Panc1 (cell line): ENCODE measurements at regions not wholly inside any gene's neighbourhood (a gene's known extent, or its start where the extent isn't known, plus 50 kb on each side); places are given as distances from the start of the nearest gene placed in this dataset.

Source experiments
- TCF7L2 ChIP-seq: IDR thresholded peaks from 2 replicates; pipeline ENCODE4 v1.6.1; 2011; ENCODE audit warnings: mild to moderate bottlenecking, low read depth, low read length, inconsistent platforms
- TF ChIP-seq, protein P1 (sequence below), 2 experiments: IDR thresholded peaks; 2 replicates each; pipeline ENCODE4 v1.6.1; 2011 to 2012; ENCODE audit warnings: low read depth in 2 of 2, control low read depth in 1 of 2, low read length in 1 of 2, mild to moderate bottlenecking in 1 of 2, moderate library complexity in 1 of 2; ENCODE audit not compliant: insufficient read depth in 1 of 2
- TF ChIP-seq, protein P2 (sequence below): fragments of 450-650 bp; IDR thresholded peaks from 2 replicates; pipeline ENCODE4 v1.5.1; 2017; ENCODE audit warnings: mild to moderate bottlenecking

DNA sequence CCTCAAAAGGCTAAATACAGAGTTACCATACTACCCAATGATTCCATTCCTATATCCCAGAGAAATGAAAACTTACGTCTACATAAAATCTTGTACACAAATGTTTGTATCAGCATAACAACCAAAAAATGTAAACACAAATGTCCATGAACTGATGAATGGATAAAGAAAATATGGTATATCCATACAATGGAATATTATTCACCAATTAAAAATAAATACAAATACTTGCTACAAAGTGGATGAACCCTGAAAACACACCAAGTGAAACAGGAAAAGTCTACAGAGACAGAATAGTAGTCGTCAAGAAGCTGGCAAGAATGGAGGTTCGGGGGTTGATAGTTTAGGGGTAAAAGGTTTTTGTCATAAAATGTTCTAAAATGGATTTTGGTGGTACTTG, 54.0 kb upstream of the ANKRD28 start:
- TF ChIP-seq, protein P1, sequence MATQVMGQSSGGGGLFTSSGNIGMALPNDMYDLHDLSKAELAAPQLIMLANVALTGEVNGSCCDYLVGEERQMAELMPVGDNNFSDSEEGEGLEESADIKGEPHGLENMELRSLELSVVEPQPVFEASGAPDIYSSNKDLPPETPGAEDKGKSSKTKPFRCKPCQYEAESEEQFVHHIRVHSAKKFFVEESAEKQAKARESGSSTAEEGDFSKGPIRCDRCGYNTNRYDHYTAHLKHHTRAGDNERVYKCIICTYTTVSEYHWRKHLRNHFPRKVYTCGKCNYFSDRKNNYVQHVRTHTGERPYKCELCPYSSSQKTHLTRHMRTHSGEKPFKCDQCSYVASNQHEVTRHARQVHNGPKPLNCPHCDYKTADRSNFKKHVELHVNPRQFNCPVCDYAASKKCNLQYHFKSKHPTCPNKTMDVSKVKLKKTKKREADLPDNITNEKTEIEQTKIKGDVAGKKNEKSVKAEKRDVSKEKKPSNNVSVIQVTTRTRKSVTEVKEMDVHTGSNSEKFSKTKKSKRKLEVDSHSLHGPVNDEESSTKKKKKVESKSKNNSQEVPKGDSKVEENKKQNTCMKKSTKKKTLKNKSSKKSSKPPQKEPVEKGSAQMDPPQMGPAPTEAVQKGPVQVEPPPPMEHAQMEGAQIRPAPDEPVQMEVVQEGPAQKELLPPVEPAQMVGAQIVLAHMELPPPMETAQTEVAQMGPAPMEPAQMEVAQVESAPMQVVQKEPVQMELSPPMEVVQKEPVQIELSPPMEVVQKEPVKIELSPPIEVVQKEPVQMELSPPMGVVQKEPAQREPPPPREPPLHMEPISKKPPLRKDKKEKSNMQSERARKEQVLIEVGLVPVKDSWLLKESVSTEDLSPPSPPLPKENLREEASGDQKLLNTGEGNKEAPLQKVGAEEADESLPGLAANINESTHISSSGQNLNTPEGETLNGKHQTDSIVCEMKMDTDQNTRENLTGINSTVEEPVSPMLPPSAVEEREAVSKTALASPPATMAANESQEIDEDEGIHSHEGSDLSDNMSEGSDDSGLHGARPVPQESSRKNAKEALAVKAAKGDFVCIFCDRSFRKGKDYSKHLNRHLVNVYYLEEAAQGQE (IDR thresholded peaks at IDR 0.05; ENCODE audit: insufficient read depth in 1 of 2, low read depth in 2 of 2, low read length in 1 of 2) = no peak
- TF ChIP-seq TCF7L2 = no peak
- TF ChIP-seq, protein P2, sequence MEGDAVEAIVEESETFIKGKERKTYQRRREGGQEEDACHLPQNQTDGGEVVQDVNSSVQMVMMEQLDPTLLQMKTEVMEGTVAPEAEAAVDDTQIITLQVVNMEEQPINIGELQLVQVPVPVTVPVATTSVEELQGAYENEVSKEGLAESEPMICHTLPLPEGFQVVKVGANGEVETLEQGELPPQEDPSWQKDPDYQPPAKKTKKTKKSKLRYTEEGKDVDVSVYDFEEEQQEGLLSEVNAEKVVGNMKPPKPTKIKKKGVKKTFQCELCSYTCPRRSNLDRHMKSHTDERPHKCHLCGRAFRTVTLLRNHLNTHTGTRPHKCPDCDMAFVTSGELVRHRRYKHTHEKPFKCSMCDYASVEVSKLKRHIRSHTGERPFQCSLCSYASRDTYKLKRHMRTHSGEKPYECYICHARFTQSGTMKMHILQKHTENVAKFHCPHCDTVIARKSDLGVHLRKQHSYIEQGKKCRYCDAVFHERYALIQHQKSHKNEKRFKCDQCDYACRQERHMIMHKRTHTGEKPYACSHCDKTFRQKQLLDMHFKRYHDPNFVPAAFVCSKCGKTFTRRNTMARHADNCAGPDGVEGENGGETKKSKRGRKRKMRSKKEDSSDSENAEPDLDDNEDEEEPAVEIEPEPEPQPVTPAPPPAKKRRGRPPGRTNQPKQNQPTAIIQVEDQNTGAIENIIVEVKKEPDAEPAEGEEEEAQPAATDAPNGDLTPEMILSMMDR = no peak
